Muscle of arm (tissue), 1 donor: ENCODE measurements at regions not wholly inside any gene's neighbourhood (a gene's known extent, or its start where the extent isn't known, plus 50 kb on each side); places are given as distances from the start of the nearest gene placed in this dataset.
"Not testable (repeated sequence)": the region's sequence is repeated elsewhere in the genome, so short reads cannot be mapped to it uniquely, and the experiment has no call there.

ENCODE experiments used
- DNase-seq: peaks from one replicate; pipeline ENCODE4 v3.0.0-alpha.2; 2013

DNA sequence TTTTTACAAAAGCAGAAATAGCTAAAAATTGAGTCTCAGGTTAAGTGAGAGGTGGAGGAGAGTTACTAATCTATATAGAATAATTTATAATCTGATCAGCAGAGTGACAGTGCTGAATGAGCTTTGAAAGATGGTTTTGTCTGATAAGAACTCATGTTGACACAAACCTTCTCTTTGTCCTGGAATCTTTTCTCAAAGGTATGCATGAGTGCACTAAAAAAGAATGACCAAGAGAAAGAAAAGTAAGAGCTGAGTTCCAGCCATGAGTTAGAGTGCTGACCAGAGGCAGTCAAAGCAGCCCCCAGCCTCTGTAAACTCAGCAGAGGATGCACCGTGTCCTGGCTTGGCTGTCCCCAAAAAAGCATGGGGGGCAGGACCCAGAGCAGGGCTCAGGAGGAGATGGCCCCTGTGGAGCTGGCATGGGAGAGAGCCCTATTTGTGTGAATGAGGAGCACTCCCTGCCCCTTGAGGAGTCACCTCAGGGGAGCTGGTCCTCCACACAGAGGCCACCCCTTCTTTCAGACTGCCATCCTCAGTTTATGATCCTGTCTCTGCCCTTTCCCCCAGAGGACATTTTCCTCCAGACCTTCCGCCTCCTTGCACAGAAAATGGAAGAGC is 129.8 kb downstream of the SEC23A start:
- no peak for DNase-seq

DNA sequence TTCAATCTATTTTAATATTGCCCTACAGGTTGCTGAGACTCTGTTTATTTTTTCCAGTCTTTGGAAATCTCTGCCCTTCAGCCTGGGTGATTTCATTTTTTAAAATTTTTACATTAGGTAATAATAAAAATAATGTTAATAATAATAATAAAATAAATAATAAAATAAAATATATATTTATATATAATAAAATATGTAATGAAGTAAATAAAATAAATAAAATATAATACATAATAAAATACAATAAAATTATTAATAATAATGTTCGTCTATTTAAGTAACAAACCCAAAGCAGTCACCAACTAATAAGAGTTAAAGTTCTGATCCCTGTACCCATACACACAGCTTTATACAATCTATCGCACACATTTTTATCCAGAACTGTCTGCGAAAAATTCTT is 130.5 kb downstream of the SEC23A start:
- DNase-seq = no peak

DNA sequence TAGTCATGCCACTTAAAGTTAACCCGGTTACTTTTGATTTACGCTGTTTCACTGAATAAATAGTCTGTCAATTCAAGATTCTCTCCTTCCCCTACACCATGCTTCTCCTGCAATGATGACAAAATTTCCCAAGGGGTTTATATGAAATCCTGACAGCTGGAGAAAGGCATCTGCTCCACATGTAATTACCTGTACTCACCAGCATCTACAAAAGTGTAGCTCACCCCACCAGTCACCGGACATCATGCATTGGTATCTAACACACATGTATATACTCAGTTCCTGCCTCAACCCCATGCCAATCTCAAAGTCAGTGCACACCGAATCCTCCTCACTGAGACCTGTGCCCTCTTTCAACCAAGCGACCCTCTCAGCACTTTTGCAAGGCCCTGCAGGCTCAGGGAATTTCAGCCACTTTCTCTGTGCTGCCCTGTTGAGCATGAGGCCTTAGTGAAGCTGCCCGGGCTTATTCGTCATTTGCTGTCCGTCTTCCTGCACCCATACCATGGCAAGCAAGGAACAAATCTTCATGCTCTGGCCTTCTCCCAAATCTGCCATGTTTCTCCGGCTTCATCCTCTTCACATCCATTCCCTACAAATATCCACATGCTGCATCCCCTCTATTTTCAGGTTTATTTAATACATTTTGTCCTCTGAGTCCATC is 131.6 kb downstream of the SEC23A start:
- DNase-seq = no peak

DNA sequence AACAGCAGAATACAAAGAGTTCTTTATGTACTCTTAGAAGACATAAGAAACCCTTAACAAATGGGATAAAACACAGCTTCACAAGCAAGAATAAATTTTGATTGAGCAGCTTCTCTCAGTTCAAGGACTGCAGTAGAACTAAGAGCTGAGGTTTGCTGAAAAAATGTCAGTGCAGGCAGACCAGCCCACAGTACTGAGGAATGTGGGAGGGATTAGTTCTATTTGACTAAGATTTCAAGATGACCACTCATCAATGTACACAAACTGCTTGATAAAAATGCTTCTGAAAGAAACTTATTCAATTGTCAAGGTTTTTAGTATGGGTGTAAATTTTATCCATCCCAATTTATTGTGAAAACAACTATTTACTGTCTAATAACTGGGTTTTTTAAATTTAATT is 138.4 kb downstream of the SEC23A start:
- no peak for DNase-seq

DNA sequence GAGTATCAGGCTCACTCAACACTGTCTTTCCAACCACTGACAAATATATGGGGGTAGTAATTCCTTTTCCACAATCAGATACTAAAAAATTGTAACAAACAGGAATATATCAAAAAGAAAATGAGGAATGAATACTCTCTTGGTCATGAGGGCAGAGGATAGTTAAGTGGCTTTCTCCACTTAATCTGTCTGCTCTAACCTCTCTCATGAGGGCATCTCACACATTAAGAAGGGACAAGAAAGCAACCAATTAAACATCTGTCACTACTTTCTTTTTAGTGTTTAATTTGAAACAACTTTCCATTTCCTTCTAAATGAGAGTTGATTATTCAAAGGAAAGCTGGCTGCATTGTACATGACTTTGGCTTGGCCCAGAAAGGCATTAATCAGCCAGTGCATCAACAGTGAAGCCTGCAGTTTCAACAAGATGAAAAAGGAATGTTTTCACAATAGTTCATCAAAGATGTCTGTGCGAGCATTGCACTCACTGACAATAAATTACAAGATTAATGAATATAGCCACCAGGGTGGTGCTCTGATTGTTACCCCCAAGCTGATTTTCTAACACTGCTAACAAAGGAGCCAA is 142.0 kb downstream of the SEC23A start:
- no peak for DNase-seq

DNA sequence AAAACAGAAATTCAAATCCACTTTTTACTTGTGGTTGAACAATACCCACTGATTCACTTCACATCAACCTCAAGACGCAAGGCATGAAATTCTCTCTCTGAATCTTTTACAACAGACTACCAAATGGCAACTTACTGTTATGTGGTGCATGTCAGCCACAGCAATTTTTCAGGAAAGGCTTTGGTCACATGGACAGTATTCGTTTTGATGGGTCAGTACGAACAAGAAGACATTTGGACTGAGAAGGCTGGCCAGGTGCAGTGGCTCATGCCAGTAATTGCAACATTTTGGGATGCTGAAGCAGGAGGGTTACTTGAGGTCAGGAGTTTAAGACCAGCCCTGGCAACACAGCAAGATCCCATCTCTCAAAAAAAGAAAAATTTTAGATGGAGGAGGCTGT is 144.0 kb downstream of the SEC23A start:
- no peak for DNase-seq

DNA sequence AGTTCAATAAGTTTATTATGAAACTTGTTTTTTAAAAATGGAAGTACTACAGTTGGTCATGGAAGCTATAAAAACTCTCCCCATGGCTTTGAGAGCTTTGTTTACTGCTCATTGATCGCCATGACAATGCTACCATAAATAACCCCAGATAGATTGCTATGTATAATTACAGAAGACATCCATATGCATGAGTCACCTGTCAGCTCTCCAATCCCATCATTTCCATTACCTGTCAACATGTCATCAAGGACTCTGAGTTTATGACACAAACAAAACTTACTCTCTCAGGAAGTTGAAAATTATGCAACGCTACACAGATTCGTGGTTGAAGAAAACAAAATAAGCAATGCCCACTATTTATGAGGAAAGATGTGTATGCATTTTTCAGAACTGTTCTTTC is 144.4 kb downstream of the SEC23A start:
- no peak for DNase-seq

DNA sequence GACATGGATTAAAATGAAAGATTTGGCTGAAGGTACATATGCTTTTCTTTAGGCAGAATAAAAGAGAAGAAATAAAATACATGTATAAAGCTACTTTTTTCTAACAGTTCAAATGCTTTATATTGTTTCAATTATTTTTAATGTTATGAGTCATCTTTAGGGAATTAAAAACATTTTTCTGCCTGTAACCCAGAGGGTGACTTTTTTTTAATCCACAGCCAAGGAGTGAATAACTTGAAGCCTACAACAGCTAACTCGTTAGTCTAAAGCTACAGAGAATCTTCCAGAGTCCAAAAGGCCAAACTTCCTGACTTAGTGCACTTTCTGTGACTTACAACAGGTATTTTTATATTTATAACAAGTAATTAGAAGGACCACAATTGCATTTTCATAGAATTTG is 151.6 kb downstream of the SEC23A start:
- DNase-seq = no peak

DNA sequence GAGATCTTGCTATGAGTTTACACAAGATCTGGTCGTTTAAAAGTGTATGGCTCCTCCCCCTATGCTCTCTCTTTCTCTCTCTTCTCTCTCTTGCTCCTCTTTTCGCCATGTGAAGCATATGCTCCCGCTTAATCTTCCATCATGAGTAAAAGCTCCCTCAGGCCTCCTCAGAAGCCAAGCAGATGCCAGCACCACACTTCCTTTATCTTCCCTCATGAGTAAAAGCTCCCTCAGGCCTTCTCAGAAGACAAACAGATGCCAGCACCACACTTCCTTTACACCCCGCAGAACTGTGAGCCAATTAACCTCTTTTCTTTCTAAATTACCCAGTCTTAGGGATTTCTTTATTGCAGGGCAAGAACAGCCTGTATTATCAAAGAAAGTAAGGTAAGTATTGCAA is 152.4 kb downstream of the SEC23A start:
- no peak for DNase-seq

DNA sequence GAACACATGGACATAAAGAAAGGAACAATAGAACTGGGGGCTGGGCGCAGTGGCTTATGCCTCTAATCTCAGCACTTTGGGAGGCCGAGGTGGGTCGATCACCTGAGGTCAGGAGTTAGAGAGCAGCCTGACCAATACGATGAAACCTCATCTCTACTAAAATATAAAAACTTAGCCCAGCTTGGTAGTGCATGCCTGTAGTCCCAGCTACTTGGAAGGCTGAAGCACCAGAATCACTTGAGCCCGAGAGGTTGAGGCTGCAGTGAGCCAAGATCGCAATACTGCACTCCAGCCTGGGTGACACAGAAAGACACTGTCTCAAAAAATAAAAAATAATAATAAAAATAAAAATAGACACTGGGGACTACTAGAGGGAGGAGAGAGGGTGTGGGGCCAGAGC is 154.5 kb downstream of the SEC23A start:
- no peak for DNase-seq

DNA sequence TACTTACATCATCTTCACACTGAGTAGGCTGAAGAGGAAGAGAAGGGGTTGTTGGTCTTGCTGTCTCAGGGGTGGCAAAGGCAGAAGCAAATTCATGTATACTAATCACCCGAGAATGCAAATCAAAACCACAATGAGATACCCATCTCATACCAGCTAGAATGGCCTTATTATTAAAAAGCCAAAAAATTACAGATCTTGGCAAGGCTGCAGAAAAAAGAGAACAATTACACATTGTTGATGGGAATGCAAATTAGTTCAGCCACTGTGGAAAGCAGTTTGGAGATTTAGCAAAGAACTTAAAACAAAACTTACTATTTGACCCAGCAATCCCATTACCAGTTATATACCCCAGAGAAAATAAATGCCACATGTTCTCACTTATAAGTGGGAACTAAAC is 154.9 kb downstream of the SEC23A start:
- no peak for DNase-seq

DNA sequence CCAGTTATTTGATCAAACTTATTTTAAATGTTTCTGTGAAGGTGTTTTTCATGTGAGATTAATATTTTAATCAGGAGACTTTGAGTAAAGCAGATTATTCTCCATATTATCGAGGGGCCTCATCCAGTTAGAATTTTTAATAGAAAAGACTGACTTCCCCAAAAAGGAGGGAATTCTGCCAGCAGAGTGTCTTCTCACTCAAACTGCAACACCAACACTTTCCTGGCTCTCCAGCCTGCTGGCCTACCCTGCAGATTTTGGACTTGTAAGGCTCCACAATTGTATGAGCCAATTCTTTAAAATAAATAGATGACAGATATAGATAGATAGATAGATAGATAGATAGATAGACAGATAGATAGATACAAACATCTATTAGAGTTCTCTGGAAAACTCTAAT is 155.7 kb downstream of the SEC23A start:
- DNase-seq = no peak

DNA sequence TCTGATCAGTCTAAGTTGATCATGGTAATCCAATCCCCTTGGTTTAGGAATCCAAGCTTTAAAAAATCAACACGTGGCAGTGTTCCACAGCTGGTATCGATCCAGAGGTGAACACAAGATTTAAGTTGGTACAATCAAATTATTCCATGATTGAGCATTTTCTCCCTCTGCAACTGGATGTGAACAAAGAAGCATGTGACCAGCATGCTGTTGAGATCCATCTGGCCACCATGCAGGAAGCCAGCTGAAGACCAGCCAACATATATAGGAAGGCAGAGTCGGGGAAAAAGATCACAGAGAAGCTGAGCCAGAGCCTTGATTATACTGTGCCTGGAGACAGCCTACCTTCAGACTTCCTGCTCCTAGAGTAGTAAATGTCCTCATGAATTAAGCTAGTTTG is 158.3 kb downstream of the SEC23A start:
- no peak for DNase-seq

DNA sequence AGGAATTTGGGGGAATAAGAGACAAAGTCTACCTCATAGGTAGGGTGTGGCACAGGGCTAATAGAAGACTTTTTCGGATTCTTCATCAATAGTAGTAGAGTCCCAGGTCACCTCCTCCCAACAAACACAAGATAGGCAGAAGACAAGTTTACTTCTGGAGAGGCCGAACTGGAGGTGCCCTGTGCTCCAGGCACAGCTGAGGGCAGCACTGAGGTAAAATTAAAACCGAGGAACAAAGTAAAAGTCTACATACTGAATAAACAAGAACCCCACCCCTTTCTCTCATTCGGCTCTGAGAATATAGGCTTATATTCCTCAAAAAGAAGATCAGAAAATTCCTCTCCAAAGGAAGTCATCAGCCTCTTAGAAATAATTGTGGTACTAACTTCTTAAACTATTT is 161.5 kb downstream of the SEC23A start:
- DNase-seq = no peak

DNA sequence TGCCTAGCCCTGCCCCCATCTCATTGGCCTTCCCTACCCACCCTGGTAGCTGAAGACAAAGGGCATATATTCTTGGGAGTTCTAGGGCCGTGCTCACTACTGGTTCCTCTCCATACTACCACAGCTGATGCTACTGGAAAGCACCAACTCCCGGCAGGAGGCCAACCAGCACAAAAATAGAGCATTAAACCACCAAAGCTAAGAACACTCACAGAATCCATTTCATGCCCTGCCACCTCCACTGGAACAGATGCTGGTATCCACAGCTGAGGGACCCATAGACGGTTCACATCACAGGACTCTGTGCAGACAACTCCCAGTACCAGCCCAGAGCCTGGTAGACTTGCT is 170.4 kb downstream of the SEC23A start:
- not testable (repeated sequence) for DNase-seq

DNA sequence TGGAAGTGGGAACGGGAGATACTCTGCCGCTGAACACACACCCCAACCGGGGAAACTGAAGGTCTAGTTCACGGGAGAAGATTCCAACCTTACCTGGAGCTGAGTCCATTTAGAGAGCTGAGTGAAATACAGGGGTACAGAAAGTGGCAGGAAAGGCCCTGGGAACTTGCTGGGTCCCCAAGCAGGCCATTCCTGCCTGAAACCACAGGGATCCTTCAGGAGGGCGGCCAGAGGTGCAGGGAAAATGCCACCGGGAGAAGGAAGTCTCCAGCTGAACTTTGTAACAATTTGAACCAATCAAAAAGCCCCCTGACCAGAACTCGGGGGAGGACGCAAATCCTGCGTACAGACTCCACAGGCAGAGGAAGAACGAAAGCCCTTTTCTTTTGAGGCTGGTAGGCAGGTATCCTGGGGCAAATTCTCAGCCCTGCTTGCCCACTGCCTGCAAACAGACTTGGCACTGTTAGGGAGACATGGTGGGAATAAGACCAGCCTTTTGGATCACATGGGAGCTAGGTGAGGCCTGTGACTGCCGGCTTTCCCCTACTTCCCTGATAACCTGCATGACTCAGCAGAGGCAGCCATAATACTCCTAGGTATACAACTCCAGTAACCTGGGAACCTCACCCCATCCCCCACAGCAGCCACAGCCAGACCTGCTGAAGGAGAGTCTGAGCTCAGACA is 170.9 kb downstream of the SEC23A start:
- no peak for DNase-seq

DNA sequence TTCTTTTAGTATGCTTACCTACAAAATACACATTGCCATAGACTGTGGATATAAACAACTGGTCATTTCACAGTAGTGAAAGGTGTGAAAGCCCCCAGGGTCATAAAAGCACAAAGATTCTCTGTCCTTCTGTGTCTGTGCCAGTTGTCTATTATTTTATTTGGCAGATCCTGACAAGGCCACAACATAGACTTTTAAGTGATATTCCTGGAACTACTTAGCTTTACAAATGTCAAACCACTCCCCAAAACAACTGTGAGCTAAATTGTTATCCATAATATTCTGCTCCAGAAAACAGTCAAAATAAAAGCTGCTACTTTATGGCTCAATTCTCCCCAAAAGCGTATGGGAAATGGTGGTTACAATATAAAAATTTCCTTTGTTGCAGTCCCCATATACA is 172.1 kb downstream of the SEC23A start:
- DNase-seq = no peak

DNA sequence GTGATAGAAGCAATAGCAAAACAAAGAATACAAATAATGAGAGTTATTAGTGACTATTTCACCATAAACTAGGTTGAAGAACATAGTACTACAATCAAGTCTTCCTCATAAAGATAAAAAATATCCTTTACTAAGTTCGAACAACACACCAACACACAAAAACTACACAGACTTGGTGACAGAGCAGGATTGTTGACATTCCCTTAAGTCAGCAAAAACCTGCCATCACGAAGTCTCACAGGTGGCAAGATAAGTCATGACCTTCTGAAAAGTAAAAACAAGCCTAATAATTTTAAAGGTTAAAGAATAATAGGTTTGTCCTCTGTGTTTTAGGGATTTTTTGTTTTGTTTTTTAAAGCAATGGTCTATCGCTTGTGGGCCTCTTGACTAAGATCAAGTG is 173.0 kb downstream of the SEC23A start:
- no peak for DNase-seq

DNA sequence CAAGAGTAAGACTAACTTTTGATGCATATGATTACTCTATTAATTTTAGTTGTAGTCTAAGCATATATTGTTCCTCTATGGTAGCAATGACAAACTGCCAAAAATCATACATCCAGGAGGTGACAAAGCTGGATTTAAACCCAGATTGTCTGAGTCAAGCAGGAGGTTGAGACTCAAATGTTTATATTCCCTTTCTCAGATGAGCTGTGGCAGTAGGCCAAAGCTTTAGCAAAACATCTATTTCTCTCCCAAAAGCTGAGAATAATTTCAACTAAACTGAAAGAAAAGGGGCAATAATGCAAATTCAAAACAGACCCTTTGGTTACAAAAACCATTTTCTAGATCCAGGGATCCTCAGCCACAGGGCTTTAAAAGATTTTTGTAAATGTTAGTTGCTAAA is 173.6 kb downstream of the SEC23A start:
- no peak for DNase-seq

DNA sequence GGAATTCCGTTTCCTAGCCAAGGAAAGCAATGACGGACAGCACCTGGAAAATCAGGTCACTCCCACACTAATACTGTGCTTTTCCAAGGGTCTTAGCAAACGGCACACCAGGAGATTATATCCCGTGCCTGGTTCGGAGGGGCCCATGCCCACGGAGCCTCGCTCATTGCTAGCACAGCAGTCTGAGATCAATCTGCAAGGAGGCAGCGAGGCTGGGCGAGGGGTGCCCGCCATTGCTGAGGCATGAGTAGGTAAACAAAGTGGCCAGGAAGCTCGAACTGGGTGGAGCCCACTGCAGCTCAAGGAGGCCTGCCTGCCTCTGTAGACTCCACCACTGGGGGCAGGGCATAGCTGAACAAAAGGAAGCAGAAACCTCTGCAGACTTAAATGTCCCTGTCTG is 181.1 kb downstream of the SEC23A start:
- not testable (repeated sequence) for DNase-seq

DNA sequence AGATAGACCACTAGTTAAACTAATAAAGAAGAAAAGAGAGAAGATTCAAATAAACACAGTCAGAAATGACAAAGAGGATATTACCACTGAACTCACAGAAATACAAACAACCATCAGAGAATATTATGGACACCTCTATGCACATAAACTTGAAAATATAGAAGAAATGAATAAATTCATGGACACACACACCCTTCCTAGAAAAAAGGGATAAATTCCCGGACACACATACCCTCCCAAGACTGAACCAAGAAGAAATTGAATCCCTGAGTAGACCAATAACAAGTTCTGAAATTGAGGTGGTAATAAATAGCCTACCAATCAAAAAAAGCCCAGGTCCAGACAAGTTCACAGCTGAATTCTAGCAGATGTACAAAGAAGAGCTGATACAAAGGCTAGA is 187.9 kb downstream of the SEC23A start:
- no peak for DNase-seq

DNA sequence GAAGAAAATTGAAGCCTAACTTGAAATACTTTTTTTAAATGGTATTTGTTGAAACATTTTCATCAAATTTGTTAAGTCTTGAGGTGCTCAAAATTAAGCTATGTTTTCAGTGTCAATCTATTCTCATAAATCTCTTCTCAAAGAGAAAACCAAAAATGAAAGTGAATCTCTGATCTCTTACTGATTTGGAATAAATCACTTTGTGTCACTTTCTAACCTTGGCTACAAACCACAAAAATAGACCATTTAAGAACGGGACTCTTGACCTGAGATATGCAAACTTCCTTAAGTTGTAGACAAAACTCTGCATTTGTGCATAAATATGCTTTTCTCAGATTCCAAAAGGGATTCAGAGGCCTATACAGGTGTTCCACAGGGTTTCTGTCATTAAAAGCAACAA is 192.9 kb downstream of the SEC23A start:
- no peak for DNase-seq

DNA sequence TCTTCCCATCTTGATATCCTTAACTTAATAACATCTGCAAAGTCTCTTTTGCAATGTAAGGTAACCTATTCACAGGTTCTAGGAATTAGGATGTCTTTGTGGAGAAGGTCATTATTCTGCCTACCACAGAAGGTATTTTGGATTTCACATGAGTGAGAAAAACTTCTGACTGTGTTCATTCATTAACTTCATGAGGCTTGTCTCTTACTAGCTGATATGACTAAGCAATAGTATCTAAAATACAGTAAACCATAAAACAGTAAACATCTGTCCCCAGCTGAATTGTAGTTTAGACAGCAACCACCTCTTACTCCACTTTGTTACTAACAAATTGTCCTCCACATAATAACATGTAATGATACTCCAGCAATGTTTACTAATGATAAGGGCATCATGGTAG is 198.1 kb downstream of the SEC23A start:
- DNase-seq = no peak
